Epithelial cell of prostate (primary cell): ENCODE measurements at regions not wholly inside any gene's neighbourhood (a gene's known extent, or its start where the extent isn't known, plus 50 kb on each side); places are given as distances from the start of the nearest gene placed in this dataset.
A peak's percentile ranks its signal among the peaks of the same experiment; 100 is the strongest.

Source experiments
- DNase-seq: peaks from one replicate; pipeline ENCODE4 v3.0.0-alpha.2; 2011; ENCODE audit warnings: low read depth, low spot score
- H3K27ac ChIP-seq: fragments of 450-650 bp; 2 replicates; pipeline ENCODE4 v1.5.1; 2017; ENCODE audit warnings: mild to moderate bottlenecking

GRCh38 chr4:177907736-177908424 lies 465.6 kb upstream of the AGA start:
- H3K27ac ChIP-seq, result no peak overlapping the region
- no peak for DNase-seq

- no peak overlapping the region for H3K27ac ChIP-seq
- no peak for DNase-seq
These were observed 479.5 kb upstream of the AGA start for GRCh38 chr4:177921715-177922114.

- DNase-seq, result no peak
These were observed 481.7 kb upstream of the AGA start for GRCh38 chr4:177923888-177924287.

GRCh38 chr4:177937041-177937440 lies 494.8 kb upstream of the AGA start:
- no peak for DNase-seq
- H3K27ac ChIP-seq, result no peak overlapping the region

More at GRCh38 chr4:177923888-177924287, 481.7 kb upstream of the AGA start:
- no peak overlapping the region for H3K27ac ChIP-seq

GRCh38 chr4:177938226-177938625 lies 496.0 kb upstream of the AGA start:
- DNase-seq, result no peak
- no peak overlapping the region for H3K27ac ChIP-seq

- no peak for DNase-seq
- H3K27ac ChIP-seq, result no peak overlapping the region
These were observed 503.0 kb upstream of the AGA start for GRCh38 chr4:177945268-177945667.

- H3K27ac ChIP-seq, result no peak overlapping the region
- no peak for DNase-seq
These were observed 505.4 kb upstream of the AGA start for GRCh38 chr4:177947607-177948006.

GRCh38 chr4:177948853-177949252 lies 506.6 kb upstream of the AGA start:
- DNase-seq, result no peak
- no peak overlapping the region for H3K27ac ChIP-seq

- no peak for DNase-seq
- H3K27ac ChIP-seq, result no peak overlapping the region
These were observed 508.8 kb upstream of the AGA start for GRCh38 chr4:177951026-177951425.

- DNase-seq, result no peak
- H3K27ac ChIP-seq, result no peak overlapping the region
These were observed 510.5 kb upstream of the AGA start for GRCh38 chr4:177952723-177953122.

- no peak overlapping the region for H3K27ac ChIP-seq
These were observed 515.5 kb upstream of the AGA start for GRCh38 chr4:177957596-177958360.

GRCh38 chr4:177960566-177960965 lies 518.3 kb upstream of the AGA start:
- no peak for DNase-seq
- no peak overlapping the region for H3K27ac ChIP-seq

More at GRCh38 chr4:177957596-177958360, 515.5 kb upstream of the AGA start:
- no peak for DNase-seq

- no peak for DNase-seq
- H3K27ac ChIP-seq, result no peak overlapping the region
These were observed 519.6 kb upstream of the AGA start for GRCh38 chr4:177961761-177962380.

GRCh38 chr4:177964061-177964460 lies 521.8 kb upstream of the AGA start:
- peak overlapping the region; percentile 63 for H3K27ac ChIP-seq

GRCh38 chr4:177964693-177965168 lies 522.5 kb upstream of the AGA start:
- DNase-seq, result no peak

More at GRCh38 chr4:177964061-177964460, 521.8 kb upstream of the AGA start:
- DNase-seq, result no peak

GRCh38 chr4:177967328-177967727 lies 525.1 kb upstream of the AGA start:
- no peak overlapping the region for H3K27ac ChIP-seq
- no peak for DNase-seq

More at GRCh38 chr4:177964693-177965168, 522.5 kb upstream of the AGA start:
- H3K27ac ChIP-seq, result peak overlapping the region; percentile 63

GRCh38 chr4:177968817-177969442 lies 526.7 kb upstream of the AGA start:
- DNase-seq, result no peak
- no peak overlapping the region for H3K27ac ChIP-seq

- DNase-seq, result no peak
- no peak overlapping the region for H3K27ac ChIP-seq
These were observed 532.2 kb upstream of the AGA start for GRCh38 chr4:177974461-177974860.

GRCh38 chr4:177975315-177975987 lies 533.2 kb upstream of the AGA start:
- no peak for DNase-seq
- H3K27ac ChIP-seq, result no peak overlapping the region

GRCh38 chr4:177986236-177986635 lies 544.0 kb upstream of the AGA start:
- H3K27ac ChIP-seq, result no peak overlapping the region
- DNase-seq, result no peak
